IMR-90 (cell line): ENCODE measurements at regions not wholly inside any gene's neighbourhood (a gene's known extent, or its start where the extent isn't known, plus 50 kb on each side); places are given as distances from the start of the nearest gene placed in this dataset.

Source experiments
- ATAC-seq: fragments of 200-7000 bp; cut with Tn5 transposase; 2 replicates; pipeline ENCODE4 v1.9.1; 2020; ENCODE audit warnings: low read depth, mild to moderate bottlenecking, moderate library complexity
- BruUV-seq: library from RNA; stranded (reverse); fragments of 400-500 nt; replicated peaks from 2 replicates; lab custom pipeline; 2021; lab: Mats Ljungman, UMichigan
- CTCF ChIA-PET: fragments of 300-600 bp; formaldehyde crosslinking; extraction: SDS; loops from one replicate; lab custom pipeline; 2021; ENCODE audit warnings: antibody characterized with exemption; lab: Yijun Ruan, JAX
- POLR2A ChIA-PET: fragments of 300-600 bp; sonication (Branson Sonifier 250); formaldehyde crosslinking; loops from one replicate; lab custom pipeline; 2022; ENCODE audit warnings: antibody characterized with exemption; ENCODE audit not compliant: unreplicated experiment; lab: Charles Lee
- DNase-seq: peaks from one replicate; pipeline ENCODE4 v3.0.0; 2013
- H2AFZ ChIP-seq: replicated peaks from 2 replicates; pipeline ENCODE3; 2013; ENCODE audit warnings: low read length, mild to moderate bottlenecking; ENCODE audit not compliant: poor library complexity
- H2AK5ac ChIP-seq: 2 replicates; pipeline ENCODE4 v1.6.1; 2013; ENCODE audit warnings: low read depth, low read length, inconsistent platforms
- H2AK9ac ChIP-seq: replicated peaks from 2 replicates; pipeline ENCODE3; 2013; ENCODE audit warnings: mild to moderate bottlenecking, low read depth, low read length, moderate library complexity; ENCODE audit not compliant: poor library complexity
- H2BK120ac ChIP-seq: 2 replicates; pipeline ENCODE4 v1.6.1; 2013; ENCODE audit warnings: low read depth, low read length, inconsistent platforms
- H2BK15ac ChIP-seq: 3 replicates; pipeline ENCODE4 v1.6.1; 2013; ENCODE audit warnings: low read depth, low read length, inconsistent platforms
- H2BK20ac ChIP-seq: 2 replicates; pipeline ENCODE4 v1.6.1; 2013; ENCODE audit warnings: low read depth, mild to moderate bottlenecking, inconsistent platforms, low read length, moderate library complexity
- H2BK5ac ChIP-seq: 2 replicates; pipeline ENCODE4 v1.6.1; 2013; ENCODE audit warnings: mild to moderate bottlenecking, low read depth, low read length, inconsistent platforms; ENCODE audit not compliant: poor library complexity, severe bottlenecking
- H3K14ac ChIP-seq: replicated peaks from 2 replicates; pipeline ENCODE4 v1.6.1; 2013; ENCODE audit warnings: low read depth, low read length, inconsistent platforms
- H3K18ac ChIP-seq: 2 replicates; pipeline ENCODE4 v1.6.1; 2013; ENCODE audit warnings: low read depth, low read length, control low read depth
- H3K23ac ChIP-seq: 2 replicates; pipeline ENCODE4 v1.6.1; 2013; ENCODE audit warnings: low read depth, low read length, inconsistent platforms
- H3K27ac ChIP-seq: 2 replicates; pipeline ENCODE4 v1.5.1; 2013; ENCODE audit warnings: mild to moderate bottlenecking, control low read depth, low read length; ENCODE audit not compliant: insufficient read depth
- H3K27me3 ChIP-seq: 2 replicates; pipeline ENCODE4 v1.6.1; 2013; ENCODE audit warnings: low read length; ENCODE audit not compliant: control insufficient read depth, insufficient read depth
- H3K36me3 ChIP-seq: 2 replicates; pipeline ENCODE4 v1.6.1; 2013; ENCODE audit warnings: low read length, mixed read lengths; ENCODE audit not compliant: control insufficient read depth, insufficient read depth
- H3K4ac ChIP-seq: 2 replicates; pipeline ENCODE4 v1.6.1; 2013; ENCODE audit warnings: low read depth, low read length, inconsistent platforms
- H3K4me1 ChIP-seq: 2 replicates; pipeline ENCODE4 v1.6.1; 2013; ENCODE audit warnings: low read length, mixed read lengths; ENCODE audit not compliant: control insufficient read depth, insufficient read depth
- H3K4me2 ChIP-seq: 2 replicates; pipeline ENCODE4 v1.6.1; 2013; ENCODE audit warnings: low read depth, mild to moderate bottlenecking, control low read depth, low read length, moderate library complexity
- H3K4me3 ChIP-seq: 2 replicates; pipeline ENCODE4 v1.5.1; 2013; ENCODE audit warnings: low read depth, mild to moderate bottlenecking, control low read depth, low read length, moderate library complexity; ENCODE audit not compliant: insufficient read depth
- H3K56ac ChIP-seq: 2 replicates; pipeline ENCODE4 v1.6.1; 2013; ENCODE audit warnings: low read length, inconsistent platforms; ENCODE audit not compliant: insufficient read depth; ENCODE audit errors: extremely low read depth
- H3K79me1 ChIP-seq, 2 experiments: 2 replicates each; pipeline ENCODE4 v1.6.1; 2013; ENCODE audit warnings: low read length in 2 of 2, inconsistent platforms in 1 of 2, low read depth in 1 of 2
- H3K9ac ChIP-seq: 2 replicates; pipeline ENCODE4 v1.6.1; 2013; ENCODE audit warnings: low read depth, low read length, control low read depth
- H3K9me1 ChIP-seq: 2 replicates; pipeline ENCODE4 v1.6.1; 2013; ENCODE audit warnings: low read length, inconsistent platforms; ENCODE audit not compliant: insufficient read depth
- H3K9me3 ChIP-seq: 2 replicates; pipeline ENCODE4 v1.6.1; 2013; ENCODE audit warnings: low read length; ENCODE audit not compliant: control insufficient read depth, insufficient read depth
- H4K20me1 ChIP-seq: 2 replicates; pipeline ENCODE4 v1.6.1; 2013; ENCODE audit warnings: low read length, inconsistent platforms; ENCODE audit not compliant: insufficient read depth
- H4K5ac ChIP-seq: 2 replicates; pipeline ENCODE4 v1.6.1; 2013; ENCODE audit warnings: mild to moderate bottlenecking, low read depth, low read length, control low read depth
- H4K8ac ChIP-seq, 2 experiments: 2 replicates each; pipeline ENCODE4 v1.6.1; 2013; ENCODE audit warnings: low read depth in 2 of 2, low read length in 2 of 2, control low read depth in 1 of 2, inconsistent platforms in 1 of 2
- H4K91ac ChIP-seq: 2 replicates; pipeline ENCODE4 v1.6.1; 2013; ENCODE audit warnings: low read depth, low read length, inconsistent platforms; ENCODE audit not compliant: insufficient read depth
- BHLHE40 ChIP-seq: fragments of 150-350 bp; IDR thresholded peaks from 2 replicates; pipeline ENCODE4 v1.6.1; 2016; ENCODE audit warnings: mild to moderate bottlenecking, low read depth, low read length
- CEBPB ChIP-seq: IDR thresholded peaks from 2 replicates; pipeline ENCODE4 v1.6.1; 2012; ENCODE audit warnings: low read depth, low read length, improper control_type of control experiment
- CHD1 ChIP-seq: IDR thresholded peaks from 2 replicates; pipeline ENCODE4 v1.6.1; 2012; ENCODE audit warnings: low read depth, low read length, improper control_type of control experiment
- FOS ChIP-seq: fragments of 150-350 bp; IDR thresholded peaks from 2 replicates; pipeline ENCODE4 v1.6.1; 2016; ENCODE audit warnings: low read depth, low read length
- MAFK ChIP-seq: IDR thresholded peaks from 2 replicates; pipeline ENCODE4 v1.6.1; 2012; ENCODE audit warnings: low read depth, low read length, improper control_type of control experiment
- MAZ ChIP-seq: IDR thresholded peaks from 2 replicates; pipeline ENCODE4 v1.6.1; 2012; ENCODE audit warnings: low read depth, mild to moderate bottlenecking, low read length, improper control_type of control experiment, moderate library complexity, borderline replicate concordance
- MXI1 ChIP-seq: IDR thresholded peaks from 2 replicates; pipeline ENCODE4 v1.6.1; 2012; ENCODE audit warnings: low read depth, mild to moderate bottlenecking, low read length, moderate library complexity, borderline replicate concordance
- NFE2L2 ChIP-seq: fragments of 150-350 bp; IDR thresholded peaks from 2 replicates; pipeline ENCODE4 v1.6.1; 2016; ENCODE audit warnings: low read depth, mild to moderate bottlenecking, low read length
- POLR2A ChIP-seq: IDR thresholded peaks from 2 replicates; pipeline ENCODE4 v1.6.1; 2012; ENCODE audit warnings: mild to moderate bottlenecking, low read depth, low read length
- RAD21 ChIP-seq: IDR thresholded peaks from 2 replicates; pipeline ENCODE4 v1.6.1; 2012; ENCODE audit warnings: low read length, improper control_type of control experiment
- RCOR1 ChIP-seq: IDR thresholded peaks from 2 replicates; pipeline ENCODE4 v1.6.1; 2012; ENCODE audit warnings: mild to moderate bottlenecking, low read length, improper control_type of control experiment; ENCODE audit not compliant: insufficient replicate concordance
- RFX5 ChIP-seq: IDR thresholded peaks from 2 replicates; pipeline ENCODE4 v1.8.0; 2012; ENCODE audit warnings: low read depth, mild to moderate bottlenecking, low read length, moderate library complexity
- SMC3 ChIP-seq: fragments of 150-350 bp; IDR thresholded peaks from 2 replicates; pipeline ENCODE4 v1.6.1; 2016; ENCODE audit warnings: low read depth, mild to moderate bottlenecking, antibody characterized with exemption, low read length, moderate library complexity
- USF2 ChIP-seq: fragments of 150-350 bp; IDR thresholded peaks from 2 replicates; pipeline ENCODE4 v1.6.1; 2017; ENCODE audit warnings: mild to moderate bottlenecking, antibody characterized with exemption, low read length, low read depth
- WGBS, 2 experiments: methylation state at CpG; one replicate each; pipeline versions ENCODE4 v1.1.5 to v1.1.7; 2013; ENCODE audit warnings: missing lambda C conversion rate in 2 of 2; ENCODE audit not compliant: insufficient read length in 1 of 2; ENCODE audit errors: extremely low coverage in 2 of 2; 5-methylcytosine and 5-hydroxymethylcytosine counted together
- dilution Hi-C: fragments of 300-500 bp; cut with HindIII; formaldehyde crosslinking; loops from one replicate; pipeline ENCODE4 v1.14.3; 2018; ENCODE audit warnings: low sequenced_read_pairs; ENCODE audit not compliant: unreplicated experiment
- in situ Hi-C: fragments of 300-500 bp; cut with MboI; formaldehyde crosslinking; loops from 3 replicates; pipeline ENCODE4 v1.14.3; 2019; ENCODE audit warnings: low sequenced_read_pairs, inconsistent platforms, mixed read lengths
- intact Hi-C: fragments of 100-400 bp; cut with micrococcal nuclease; formaldehyde crosslinking; loops from 2 replicates; pipeline ENCODE4 v1.10.0; 2022
- TF ChIP-seq, protein P1 (sequence below): fragments of 150-350 bp; IDR thresholded peaks from 2 replicates; pipeline ENCODE4 v1.6.1; 2016; ENCODE audit warnings: low read depth, mild to moderate bottlenecking, low read length, moderate library complexity, borderline replicate concordance
- TF ChIP-seq, protein P2 (sequence below): conservative IDR thresholded peaks from 2 replicates; pipeline ENCODE4 v1.5.1; 2012; ENCODE audit warnings: mild to moderate bottlenecking, low read depth, low read length, improper control_type of control experiment

GRCh38 chrX:22396408-22396807 is 123.7 kb downstream of the CBLL2 start:
- H4K8ac ChIP-seq: no peak overlapping the region
- peaks cover 5% of the 10 kb centered on the region for H3K4me1 ChIP-seq
- intact Hi-C loops (no loop called here), dilution Hi-C loops (no loop called here), in situ Hi-C loops (no loop called here)
- no peaks in the 10 kb centered on the region for H3K36me3 ChIP-seq
- no peak overlapping the region for H4K91ac ChIP-seq
- no peak overlapping the region for H2AK5ac ChIP-seq
- no peak overlapping the region for H3K9ac ChIP-seq
- no peak overlapping the region for H2AFZ ChIP-seq
- no peak overlapping the region for H3K4ac ChIP-seq
- H4K5ac ChIP-seq: no peak overlapping the region
- H3K4me2 ChIP-seq: no peak overlapping the region; the same call in 1 of the 2 replicates
- CTCF ChIA-PET: no interaction called here
- no peak overlapping the region for H3K4me3 ChIP-seq
- H2AK9ac ChIP-seq: no peak overlapping the region
- no peak overlapping the region for H2BK15ac ChIP-seq
- no peak overlapping the region for H2BK5ac ChIP-seq
- ATAC-seq (peak; percentile 54), DNase-seq (peak; percentile 57)
- H2BK20ac ChIP-seq: no peak overlapping the region
- H3K79me1 ChIP-seq: no peaks in the 10 kb centered on the region
- H3K56ac ChIP-seq: no peak overlapping the region
- no CpG with 5 or more reads among the region's 2 CpGs for WGBS, 2 experiments
- POLR2A ChIA-PET: interaction anchor here (0.6 kb wide), 1 partner anchor 104 kb away, joined by 4 read pairs; no protein-coding TSS in a partner anchor
- H3K9me1 ChIP-seq: no peaks in the 10 kb centered on the region
- no peak overlapping the region for H3K27ac ChIP-seq
- no peaks in the 10 kb centered on the region for H4K20me1 ChIP-seq
- no TSS peak for BruUV-seq
- no peak overlapping the region for H3K23ac ChIP-seq
- H3K27me3 ChIP-seq: no peaks in the 10 kb centered on the region
- H3K18ac ChIP-seq: no peak overlapping the region
- no peak overlapping the region for H3K14ac ChIP-seq
- H3K9me3 ChIP-seq: peaks cover 4% of the 10 kb centered on the region; the same call in 1 of the 2 replicates
- no peak overlapping the region for H2BK120ac ChIP-seq
- no peak for TF ChIP-seq BHLHE40
- TF ChIP-seq, protein P1, sequence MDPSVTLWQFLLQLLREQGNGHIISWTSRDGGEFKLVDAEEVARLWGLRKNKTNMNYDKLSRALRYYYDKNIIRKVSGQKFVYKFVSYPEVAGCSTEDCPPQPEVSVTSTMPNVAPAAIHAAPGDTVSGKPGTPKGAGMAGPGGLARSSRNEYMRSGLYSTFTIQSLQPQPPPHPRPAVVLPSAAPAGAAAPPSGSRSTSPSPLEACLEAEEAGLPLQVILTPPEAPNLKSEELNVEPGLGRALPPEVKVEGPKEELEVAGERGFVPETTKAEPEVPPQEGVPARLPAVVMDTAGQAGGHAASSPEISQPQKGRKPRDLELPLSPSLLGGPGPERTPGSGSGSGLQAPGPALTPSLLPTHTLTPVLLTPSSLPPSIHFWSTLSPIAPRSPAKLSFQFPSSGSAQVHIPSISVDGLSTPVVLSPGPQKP: no peak
- TF ChIP-seq RCOR1: no peak
- no peak for TF ChIP-seq RAD21
- TF ChIP-seq POLR2A: no peak
- no peak for TF ChIP-seq RFX5
- TF ChIP-seq SMC3: no peak
- no peak for TF ChIP-seq USF2
- TF ChIP-seq MAFK: no peak
- no peak for TF ChIP-seq MAZ
- no peak for TF ChIP-seq CHD1
- no peak for TF ChIP-seq NFE2L2
- TF ChIP-seq FOS: no peak
- no peak for TF ChIP-seq MXI1
- no peak for TF ChIP-seq CEBPB
- TF ChIP-seq, protein P2, sequence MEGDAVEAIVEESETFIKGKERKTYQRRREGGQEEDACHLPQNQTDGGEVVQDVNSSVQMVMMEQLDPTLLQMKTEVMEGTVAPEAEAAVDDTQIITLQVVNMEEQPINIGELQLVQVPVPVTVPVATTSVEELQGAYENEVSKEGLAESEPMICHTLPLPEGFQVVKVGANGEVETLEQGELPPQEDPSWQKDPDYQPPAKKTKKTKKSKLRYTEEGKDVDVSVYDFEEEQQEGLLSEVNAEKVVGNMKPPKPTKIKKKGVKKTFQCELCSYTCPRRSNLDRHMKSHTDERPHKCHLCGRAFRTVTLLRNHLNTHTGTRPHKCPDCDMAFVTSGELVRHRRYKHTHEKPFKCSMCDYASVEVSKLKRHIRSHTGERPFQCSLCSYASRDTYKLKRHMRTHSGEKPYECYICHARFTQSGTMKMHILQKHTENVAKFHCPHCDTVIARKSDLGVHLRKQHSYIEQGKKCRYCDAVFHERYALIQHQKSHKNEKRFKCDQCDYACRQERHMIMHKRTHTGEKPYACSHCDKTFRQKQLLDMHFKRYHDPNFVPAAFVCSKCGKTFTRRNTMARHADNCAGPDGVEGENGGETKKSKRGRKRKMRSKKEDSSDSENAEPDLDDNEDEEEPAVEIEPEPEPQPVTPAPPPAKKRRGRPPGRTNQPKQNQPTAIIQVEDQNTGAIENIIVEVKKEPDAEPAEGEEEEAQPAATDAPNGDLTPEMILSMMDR: no peak
